GM12873 (cell line): ENCODE measurements at regions not wholly inside any gene's neighbourhood (a gene's known extent, or its start where the extent isn't known, plus 50 kb on each side); places are given as distances from the start of the nearest gene placed in this dataset.
A peak's percentile ranks its signal among the peaks of the same experiment; 100 is the strongest.

Experiments used
- TF ChIP-seq, protein P1 (sequence below): IDR thresholded peaks from 2 replicates; pipeline ENCODE4 v1.5.1; 2012; ENCODE audit warnings: low read depth, mild to moderate bottlenecking, moderate library complexity, low read length, control low read depth; ENCODE audit not compliant: insufficient read depth; ENCODE audit errors: missing control alignments

DNA sequence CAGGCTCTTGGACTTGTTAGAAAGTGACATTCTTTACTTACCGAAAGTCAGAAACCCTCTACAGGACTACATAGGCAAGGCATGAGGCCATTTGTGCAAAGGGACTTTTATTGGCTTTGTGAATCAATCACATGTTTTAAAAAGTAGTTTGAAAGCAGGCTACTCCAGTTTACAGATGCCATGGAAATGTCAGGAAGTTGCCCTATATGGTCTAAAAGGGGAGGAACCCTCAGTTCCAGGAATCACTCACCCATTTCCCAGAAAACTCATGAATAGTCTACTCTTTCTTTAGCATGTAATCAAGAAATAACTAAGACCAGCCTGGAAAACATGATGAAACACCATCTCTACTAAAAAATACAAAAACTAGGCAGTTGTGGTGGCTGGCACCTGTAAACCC is 51.0 kb upstream of the MKRN3 start:
- TF ChIP-seq, protein P1, sequence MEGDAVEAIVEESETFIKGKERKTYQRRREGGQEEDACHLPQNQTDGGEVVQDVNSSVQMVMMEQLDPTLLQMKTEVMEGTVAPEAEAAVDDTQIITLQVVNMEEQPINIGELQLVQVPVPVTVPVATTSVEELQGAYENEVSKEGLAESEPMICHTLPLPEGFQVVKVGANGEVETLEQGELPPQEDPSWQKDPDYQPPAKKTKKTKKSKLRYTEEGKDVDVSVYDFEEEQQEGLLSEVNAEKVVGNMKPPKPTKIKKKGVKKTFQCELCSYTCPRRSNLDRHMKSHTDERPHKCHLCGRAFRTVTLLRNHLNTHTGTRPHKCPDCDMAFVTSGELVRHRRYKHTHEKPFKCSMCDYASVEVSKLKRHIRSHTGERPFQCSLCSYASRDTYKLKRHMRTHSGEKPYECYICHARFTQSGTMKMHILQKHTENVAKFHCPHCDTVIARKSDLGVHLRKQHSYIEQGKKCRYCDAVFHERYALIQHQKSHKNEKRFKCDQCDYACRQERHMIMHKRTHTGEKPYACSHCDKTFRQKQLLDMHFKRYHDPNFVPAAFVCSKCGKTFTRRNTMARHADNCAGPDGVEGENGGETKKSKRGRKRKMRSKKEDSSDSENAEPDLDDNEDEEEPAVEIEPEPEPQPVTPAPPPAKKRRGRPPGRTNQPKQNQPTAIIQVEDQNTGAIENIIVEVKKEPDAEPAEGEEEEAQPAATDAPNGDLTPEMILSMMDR = no peak

DNA sequence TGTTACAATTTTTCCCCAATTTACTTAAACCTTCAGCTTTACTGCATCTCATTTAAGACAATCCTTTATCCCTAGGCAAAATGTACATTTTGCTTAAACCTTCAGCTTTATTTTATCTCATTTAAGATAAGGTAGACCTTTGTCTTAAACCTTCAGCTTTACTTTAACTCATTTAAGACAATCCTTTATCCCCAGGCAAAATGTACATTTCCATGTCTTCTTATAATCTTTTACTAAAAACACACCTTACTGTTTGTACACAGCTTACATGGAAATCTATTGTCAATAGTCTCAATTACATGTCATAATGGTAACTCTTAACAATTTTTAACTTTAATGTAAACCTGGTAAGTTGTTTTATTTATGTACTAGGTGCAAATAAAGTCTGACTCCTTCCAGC is 58.7 kb upstream of the MKRN3 start:
- TF ChIP-seq, protein P1 = no peak

DNA sequence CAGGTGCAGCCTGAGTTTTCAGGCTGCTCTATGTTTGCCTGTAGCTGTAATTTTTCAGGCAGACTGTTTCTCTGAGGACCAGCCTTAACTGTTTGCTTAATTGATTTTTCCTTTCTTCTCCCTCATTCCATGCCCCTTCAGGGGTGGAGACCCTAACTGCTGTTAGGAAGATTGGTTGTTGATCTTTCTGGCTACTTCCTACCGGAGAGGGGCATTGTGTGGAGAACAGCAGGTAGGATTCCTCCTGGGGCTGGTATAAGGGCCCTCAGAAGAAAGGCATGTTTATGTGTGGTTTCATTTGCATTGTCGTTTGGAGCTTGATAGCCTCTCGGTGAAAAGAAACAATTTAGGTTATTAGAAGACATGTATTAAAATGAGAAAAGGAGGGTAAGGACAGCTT is 56.9 kb upstream of the GOLGA6L2 start:
- TF ChIP-seq, protein P1 = no peak

DNA sequence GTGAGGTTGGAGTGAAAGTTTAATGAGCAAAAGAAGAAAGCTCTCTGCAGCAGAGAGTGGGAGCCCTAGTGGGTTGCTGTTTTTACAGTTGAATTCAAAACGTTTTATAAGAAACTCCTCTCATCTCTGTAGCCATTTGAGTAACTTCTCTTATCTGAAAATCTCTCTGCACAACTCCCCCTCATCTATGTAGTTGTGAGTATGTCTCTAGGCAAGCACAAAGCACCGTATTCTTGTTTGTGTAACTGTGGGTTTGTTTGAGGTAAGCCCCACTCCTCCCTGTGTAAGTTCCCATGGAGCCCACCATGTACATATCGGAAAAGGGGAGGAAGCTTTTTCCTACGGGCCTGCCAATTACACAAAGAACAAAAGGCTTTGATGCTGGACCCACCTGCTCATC is 56.5 kb upstream of the GOLGA6L2 start:
- TF ChIP-seq, protein P1 = no peak

DNA sequence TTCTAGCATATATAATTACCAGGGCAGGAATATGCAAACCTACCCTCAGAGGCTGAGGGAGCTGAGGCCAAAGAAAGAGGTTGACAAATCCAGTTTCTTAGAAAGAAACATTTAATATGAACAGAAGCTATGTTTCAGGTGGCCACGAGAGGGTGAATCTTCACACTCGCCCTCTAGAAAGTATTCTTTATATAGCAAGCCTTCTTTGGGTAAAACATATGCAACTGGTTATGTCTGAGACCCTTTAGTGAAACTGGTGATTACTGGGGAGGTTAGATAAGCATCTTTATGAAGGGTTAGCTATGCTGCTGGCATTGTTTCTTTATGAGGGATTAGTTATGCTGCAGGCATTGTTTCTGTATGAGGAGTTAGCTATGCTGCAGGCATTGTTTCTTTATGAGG is 50.7 kb upstream of the GOLGA6L2 start:
- TF ChIP-seq, protein P1 = peak; percentile 56
